ENCODE measurements at regions not wholly inside any gene's neighbourhood (a gene's known extent, or its start where the extent isn't known, plus 50 kb on each side); places are given as distances from the start of the nearest gene placed in this dataset.
A peak's percentile ranks its signal among the peaks of the same experiment; 100 is the strongest.

DNA sequence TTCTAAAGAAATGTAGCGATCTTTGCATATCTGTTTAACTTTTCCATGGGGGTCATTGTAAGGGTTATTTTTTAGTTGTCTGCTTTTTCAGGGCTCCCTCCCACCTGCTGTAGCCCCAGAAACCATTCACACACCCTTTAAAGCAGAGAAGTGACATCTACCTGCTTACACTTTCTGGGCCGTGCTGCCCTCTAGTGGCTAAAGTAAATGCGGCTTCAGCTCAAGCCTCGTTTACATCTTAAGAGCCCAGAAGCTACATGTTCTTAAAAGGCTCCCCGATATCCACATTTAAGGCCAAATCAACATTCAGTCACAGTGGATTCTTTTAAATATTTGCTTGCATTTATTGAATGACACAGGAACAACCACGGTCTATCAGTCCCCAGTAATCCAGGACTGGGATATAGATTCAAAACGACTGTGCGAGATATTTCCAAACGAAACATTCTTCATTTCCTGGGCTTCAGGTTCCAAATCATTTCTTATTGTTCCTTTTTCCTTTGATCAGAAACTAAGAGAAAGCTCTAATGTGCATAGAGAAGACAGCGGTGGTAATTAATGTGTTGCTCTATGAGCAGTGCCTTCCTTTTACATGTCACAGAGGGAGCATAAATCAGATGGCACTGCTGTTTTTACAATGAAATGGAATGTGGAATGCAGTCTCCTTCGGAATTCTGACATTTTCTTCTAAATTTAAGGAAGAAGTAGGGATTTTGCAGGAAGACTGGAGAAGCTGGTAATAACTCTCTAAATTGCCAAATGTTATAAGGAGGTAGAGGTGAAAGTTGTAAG is 119.9 kb downstream of the RASGEF1B start:
- TF ChIP-seq, protein P1, sequence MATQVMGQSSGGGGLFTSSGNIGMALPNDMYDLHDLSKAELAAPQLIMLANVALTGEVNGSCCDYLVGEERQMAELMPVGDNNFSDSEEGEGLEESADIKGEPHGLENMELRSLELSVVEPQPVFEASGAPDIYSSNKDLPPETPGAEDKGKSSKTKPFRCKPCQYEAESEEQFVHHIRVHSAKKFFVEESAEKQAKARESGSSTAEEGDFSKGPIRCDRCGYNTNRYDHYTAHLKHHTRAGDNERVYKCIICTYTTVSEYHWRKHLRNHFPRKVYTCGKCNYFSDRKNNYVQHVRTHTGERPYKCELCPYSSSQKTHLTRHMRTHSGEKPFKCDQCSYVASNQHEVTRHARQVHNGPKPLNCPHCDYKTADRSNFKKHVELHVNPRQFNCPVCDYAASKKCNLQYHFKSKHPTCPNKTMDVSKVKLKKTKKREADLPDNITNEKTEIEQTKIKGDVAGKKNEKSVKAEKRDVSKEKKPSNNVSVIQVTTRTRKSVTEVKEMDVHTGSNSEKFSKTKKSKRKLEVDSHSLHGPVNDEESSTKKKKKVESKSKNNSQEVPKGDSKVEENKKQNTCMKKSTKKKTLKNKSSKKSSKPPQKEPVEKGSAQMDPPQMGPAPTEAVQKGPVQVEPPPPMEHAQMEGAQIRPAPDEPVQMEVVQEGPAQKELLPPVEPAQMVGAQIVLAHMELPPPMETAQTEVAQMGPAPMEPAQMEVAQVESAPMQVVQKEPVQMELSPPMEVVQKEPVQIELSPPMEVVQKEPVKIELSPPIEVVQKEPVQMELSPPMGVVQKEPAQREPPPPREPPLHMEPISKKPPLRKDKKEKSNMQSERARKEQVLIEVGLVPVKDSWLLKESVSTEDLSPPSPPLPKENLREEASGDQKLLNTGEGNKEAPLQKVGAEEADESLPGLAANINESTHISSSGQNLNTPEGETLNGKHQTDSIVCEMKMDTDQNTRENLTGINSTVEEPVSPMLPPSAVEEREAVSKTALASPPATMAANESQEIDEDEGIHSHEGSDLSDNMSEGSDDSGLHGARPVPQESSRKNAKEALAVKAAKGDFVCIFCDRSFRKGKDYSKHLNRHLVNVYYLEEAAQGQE (IDR thresholded peaks at IDR 0.05; ENCODE audit: low read depth, low read length), result no peak
- TF ChIP-seq, protein P2, sequence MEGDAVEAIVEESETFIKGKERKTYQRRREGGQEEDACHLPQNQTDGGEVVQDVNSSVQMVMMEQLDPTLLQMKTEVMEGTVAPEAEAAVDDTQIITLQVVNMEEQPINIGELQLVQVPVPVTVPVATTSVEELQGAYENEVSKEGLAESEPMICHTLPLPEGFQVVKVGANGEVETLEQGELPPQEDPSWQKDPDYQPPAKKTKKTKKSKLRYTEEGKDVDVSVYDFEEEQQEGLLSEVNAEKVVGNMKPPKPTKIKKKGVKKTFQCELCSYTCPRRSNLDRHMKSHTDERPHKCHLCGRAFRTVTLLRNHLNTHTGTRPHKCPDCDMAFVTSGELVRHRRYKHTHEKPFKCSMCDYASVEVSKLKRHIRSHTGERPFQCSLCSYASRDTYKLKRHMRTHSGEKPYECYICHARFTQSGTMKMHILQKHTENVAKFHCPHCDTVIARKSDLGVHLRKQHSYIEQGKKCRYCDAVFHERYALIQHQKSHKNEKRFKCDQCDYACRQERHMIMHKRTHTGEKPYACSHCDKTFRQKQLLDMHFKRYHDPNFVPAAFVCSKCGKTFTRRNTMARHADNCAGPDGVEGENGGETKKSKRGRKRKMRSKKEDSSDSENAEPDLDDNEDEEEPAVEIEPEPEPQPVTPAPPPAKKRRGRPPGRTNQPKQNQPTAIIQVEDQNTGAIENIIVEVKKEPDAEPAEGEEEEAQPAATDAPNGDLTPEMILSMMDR (IDR thresholded peaks at IDR 0.05), result peak; percentile 96
- TF ChIP-seq CHD2 (IDR thresholded peaks at IDR 0.05; ENCODE audit: low read length, partially characterized antibody), result no peak
- TF ChIP-seq TAF1 (IDR thresholded peaks at IDR 0.05; ENCODE audit: borderline replicate concordance, low read depth, low read length), result no peak
- TF ChIP-seq FOXJ3 (CRISPR knock-in tag; IDR thresholded peaks at IDR 0.05), result no peak
- TF ChIP-seq, protein P3, sequence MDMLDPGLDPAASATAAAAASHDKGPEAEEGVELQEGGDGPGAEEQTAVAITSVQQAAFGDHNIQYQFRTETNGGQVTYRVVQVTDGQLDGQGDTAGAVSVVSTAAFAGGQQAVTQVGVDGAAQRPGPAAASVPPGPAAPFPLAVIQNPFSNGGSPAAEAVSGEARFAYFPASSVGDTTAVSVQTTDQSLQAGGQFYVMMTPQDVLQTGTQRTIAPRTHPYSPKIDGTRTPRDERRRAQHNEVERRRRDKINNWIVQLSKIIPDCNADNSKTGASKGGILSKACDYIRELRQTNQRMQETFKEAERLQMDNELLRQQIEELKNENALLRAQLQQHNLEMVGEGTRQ (IDR thresholded peaks at IDR 0.05; ENCODE audit: borderline replicate concordance, low read depth, low read length), result no peak
- TF ChIP-seq, protein P4, sequence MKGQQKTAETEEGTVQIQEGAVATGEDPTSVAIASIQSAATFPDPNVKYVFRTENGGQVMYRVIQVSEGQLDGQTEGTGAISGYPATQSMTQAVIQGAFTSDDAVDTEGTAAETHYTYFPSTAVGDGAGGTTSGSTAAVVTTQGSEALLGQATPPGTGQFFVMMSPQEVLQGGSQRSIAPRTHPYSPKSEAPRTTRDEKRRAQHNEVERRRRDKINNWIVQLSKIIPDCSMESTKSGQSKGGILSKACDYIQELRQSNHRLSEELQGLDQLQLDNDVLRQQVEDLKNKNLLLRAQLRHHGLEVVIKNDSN (IDR thresholded peaks at IDR 0.05; ENCODE audit: borderline replicate concordance, low read depth), result no peak
- TF ChIP-seq JUND (IDR thresholded peaks at IDR 0.05), result no peak
